NOMO-1 treated with dmso at 0.1 percent for 144 hours (cell line): ENCODE measurements at regions not wholly inside any gene's neighbourhood (a gene's known extent, or its start where the extent isn't known, plus 50 kb on each side); places are given as distances from the start of the nearest gene placed in this dataset.
"Not testable (repeated sequence)": the region's sequence is repeated elsewhere in the genome, so short reads cannot be mapped to it uniquely, and the experiment has no call there.

Experiments used
- DNase-seq: peaks from one replicate; lab custom pipeline; 2025; ENCODE audit not compliant: unreplicated experiment; lab: John Stamatoyannopoulos, UW

DNA sequence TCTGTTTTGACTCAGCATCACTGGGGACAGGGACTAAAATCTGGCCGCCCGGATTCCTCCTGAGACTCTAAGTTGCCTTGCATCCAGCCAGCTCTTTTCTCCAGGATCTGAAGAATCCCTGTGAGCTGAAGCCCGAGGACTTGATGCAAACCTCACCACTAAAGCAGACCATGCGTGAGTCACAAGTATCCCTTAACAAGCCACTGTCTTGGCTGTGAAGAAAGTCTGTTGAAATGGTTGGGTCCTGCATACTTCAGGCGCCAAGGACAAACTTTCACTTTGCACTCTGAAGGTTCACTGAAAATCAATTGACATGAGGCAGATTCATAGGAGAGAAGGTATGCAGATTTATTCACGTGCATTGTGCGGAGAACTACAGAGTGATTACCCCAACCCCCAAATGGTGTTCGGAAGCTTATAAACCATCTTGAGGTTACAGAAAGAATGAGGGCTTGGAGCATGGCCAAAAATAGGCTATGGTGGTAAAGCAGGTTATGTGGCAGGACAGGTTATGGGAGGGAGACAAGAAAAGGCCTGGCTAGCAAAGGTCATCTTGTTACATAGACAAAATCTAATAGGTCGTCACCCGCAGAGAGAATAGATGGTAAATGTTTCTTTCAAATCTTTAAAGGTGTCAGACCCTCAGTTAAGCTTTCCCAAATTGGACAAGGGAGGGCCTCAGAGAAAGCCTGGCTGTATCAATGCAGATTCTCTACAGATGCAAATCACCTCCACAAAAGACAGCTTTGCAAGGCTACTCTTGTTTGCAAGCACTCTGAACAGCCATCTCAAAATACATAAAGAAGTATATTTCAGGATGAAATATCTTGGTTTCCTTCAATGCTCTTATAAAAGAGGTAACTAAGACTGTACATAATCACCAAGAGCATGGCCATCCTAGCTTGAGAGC lies 126.3 kb upstream of the PLAAT1 start:
- no peak for DNase-seq

DNA sequence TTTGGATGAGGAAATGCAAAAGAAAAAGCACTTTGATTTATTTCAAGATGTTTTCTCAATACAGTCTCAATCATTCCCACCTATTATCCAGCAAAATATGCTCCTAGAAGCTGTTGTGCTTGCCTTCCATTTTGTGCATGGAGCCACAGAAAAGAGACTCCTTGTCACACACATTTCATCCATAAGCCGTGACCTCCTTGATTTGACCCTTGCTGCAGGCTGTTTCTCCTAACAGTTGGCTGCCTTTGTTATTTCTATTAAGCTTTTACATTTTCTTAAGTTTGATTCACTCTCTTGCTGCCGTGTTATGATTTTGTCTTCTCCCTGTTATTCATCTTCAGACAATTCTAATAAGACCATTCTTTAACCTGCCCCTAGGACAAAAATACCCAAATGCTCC lies 124.2 kb upstream of the PLAAT1 start:
- no peak for DNase-seq

DNA sequence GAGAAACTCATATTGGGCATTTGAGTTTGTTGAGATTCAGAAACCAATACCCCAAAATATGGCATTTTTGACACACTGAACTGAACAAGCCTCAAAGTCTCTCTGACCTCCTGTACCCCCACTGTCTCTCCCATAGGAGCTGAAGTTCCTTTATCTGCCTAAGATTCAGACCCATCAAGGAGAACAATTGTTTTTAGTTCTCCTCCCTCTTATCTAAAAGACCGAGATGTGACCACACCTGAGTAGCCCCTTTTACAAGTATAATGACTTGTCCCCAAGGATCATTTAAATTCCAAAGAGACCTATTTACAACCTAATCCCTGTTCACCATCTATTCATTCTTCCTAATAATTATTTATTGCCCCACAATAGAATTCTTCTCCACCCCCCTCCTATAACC lies 122.1 kb upstream of the PLAAT1 start:
- DNase-seq, result no peak

DNA sequence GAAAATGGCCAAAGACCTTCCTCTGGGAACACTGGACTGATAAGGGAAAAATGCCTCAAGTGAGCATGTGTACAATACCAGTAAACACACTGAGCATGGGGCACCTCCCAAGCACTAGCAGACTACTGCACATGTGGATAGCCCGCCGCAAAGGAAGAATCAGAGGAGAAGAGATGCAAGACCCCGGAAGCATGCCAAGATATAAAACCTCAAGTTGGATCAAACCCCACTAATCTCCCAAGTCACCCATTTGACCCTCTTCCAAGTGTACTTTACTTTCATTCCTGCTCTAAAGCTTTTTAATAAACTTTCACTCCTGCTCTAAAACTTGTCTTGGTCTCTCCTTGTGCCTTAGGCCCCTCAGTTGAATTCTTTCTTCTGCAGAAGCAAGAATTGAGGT lies 121.1 kb upstream of the PLAAT1 start:
- no peak for DNase-seq

DNA sequence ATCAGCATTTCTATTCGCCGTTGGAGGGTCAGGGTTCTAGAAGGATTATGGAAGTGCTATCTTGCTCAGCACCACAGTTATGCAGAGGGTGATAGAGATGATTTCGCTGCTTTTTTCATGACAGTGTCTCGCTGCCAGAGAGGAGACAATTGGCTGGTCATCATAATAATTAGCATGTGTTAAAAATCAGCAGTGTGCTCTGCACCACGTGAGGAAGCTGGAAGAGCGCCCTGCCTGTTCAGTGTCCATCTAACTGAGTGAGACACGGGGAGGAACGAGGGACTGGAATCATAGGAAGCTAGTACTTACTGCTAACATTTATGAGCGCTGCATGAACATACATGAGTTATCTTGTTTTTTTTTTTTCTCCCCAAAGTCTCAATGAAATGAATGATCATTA lies 116.2 kb upstream of the PLAAT1 start:
- DNase-seq, result no peak

DNA sequence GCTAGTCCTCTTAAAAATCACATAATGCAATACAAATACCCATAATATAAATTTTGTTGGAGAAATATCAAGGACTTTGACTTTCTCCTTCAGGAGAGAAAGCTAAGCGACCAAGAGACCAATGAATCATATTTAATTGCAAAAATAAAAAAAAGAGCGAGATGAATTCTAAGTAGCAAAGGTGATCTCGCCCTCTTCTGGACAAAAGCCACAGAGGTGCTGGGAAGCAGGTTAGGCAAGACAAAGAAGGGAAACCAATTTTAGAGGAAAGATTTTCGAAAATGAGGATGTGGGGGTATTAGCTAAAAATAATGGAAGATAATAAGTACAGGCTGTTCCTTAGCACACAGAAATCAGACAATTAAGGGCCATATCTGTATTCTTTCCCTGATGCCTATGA lies 111.4 kb upstream of the PLAAT1 start:
- DNase-seq, result no peak

DNA sequence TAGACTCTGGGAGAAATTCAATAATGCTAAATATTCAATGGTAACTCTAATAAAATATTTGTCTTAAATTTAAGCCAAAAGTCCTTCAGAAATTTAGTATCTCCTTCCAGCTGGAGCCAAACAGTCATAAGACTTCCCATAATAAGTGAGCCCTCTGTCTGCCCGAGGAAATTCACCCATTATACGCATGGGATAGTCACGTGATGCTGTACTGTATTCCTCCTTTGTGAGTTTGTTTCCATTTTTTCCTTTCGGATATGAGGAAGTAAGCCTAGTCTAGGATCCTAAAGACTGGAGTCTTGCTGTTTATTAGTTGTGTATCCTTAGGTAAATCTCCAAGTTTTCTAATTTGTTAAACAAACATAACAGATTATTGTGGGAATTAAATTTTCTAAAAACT lies 110.4 kb upstream of the PLAAT1 start:
- DNase-seq, result no peak

DNA sequence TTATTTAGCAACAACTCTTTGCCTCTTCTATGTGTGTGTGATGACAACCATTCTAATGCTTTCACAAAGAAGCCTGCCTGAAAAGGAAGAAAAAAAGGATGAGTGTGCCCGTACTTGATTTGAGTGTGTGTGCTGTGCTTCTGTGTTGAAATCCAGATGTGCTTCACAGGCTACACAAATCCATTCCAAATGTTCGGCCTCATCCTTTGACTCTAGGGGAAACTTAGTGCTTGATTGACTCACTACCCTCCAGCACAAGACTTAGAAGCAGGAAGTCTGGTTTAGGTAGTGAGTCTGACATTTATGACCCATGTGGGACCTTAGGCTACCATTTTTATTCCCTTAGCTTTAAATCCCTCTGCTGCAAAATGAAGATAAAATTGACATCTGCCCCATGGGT lies 108.8 kb upstream of the PLAAT1 start:
- DNase-seq, result no peak

DNA sequence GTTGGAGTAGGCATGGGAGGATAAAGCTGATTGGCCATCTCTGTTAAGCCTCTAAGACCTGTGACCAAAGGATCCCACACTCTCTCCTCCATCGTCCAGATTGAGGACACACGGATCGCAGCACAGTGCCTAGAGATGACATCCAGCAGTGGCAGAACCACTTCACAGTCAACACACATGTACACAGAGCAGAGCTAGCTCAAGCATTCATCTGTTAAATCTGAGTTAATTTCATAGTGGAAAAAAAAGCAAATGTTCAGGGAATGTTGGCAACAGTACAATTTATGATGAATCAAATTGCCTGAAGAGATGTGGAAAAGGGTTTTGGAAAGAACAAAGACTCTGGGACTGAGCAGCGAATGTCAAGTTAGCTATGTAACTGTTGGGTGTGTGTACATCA lies 108.1 kb upstream of the PLAAT1 start:
- DNase-seq, result no peak

DNA sequence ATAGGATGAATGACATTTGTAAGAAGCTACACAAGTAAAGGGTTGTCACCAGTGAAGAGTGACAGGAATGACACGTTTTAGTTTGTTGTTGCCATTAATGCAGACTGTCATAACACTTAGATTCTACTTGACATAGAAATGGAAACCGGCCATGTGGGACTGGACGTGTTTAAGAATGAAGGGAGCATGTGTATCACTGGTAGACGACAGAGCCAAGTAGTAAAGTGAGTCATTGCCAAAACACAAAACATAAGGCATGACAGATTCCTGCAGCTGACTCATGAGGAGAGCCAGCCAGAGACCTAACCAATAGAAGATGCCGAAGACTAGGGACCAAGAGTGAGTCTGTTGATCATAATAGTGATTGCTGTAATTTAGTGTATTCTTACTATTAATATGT lies 106.2 kb upstream of the PLAAT1 start:
- no peak for DNase-seq

DNA sequence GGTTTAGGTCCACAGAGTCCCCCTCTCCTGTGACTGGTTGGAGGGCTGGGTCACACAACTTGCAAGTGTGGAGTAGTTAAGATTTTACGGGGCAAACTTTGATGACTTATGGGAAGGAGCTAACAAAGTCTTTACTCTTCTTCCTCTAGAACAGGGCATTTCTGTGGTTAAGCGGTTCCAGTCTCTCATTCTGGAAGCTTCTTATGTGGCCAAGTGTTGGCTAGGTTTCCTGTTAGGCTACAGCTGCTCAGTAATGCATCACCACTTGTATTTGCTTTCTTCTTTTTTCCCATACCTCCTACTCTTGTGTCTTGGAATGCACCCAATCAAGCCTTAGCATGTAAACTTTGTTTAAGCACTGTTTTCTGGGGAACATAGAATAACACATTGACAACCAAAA lies 100.6 kb upstream of the PLAAT1 start:
- DNase-seq, result no peak

DNA sequence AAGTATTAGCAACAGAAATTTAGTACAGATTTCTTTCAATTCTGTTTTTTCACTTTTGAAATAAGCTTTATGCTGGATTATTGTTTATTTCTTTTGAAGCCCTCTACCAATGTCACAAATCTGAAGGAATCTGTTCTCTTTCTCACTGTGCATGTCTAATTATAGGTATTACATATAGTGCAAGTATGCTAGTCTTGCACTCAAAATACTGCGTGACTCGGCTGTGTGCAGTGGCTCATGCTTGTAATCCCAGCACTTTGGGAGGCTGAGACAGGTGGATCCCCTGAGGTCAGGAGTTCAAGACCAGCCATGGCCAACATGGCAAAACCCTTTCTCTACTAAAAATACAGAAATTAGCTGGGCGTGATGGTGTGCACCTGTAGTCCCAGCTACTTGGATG lies 95.8 kb upstream of the PLAAT1 start:
- no peak for DNase-seq

DNA sequence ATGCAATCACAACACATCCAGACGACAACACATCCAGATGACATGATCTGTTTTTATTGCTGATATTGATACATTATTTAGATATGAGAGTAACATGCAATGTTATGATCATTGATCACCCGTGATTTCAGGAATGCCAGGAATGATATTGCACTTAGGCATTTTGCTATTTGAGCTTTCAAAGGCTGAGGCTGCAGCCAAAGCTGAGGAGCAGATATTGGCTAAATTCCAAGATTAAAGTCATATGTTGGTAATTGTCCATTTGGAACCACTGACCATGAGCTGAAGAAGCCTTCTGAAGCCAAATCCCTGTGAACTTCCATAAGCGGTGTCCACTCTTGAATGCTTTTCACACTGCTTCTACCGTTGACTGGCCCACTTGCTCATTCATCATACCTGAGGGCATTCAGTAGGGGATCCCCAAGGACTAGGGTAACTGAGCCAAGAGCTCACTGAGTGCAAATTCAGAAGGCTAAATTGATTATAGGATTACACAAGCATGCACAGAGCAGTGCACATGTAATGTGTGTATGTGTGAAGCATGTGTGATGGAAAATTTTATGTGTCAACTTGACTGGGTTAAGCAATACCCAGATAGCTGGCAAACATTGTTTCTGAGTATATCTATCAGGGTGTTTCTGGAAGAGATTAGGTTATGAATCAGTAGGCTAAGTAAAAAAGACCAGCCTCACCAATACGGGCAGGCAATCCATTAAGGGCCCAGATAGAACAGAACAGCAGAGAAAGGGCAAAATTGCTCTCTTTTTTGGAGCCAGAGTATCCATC lies 92.1 kb upstream of the PLAAT1 start:
- DNase-seq, result no peak

DNA sequence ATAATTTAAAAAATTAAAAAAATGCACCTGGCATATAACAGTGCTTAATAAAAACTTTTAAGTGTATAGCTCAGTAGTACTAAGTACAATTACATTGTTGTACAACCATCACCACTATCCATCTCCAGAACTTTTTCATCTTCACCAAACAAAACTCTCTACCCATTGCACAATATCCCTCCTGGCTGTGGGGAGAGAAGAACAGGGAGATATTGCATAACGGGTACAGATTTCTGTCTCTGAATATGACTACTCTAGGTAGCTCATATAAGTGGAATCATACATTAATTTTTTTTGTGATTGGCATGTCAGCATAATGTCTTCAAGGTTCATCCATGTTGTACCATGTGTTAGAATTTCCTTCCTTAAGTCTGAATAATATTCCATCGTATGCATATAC lies 91.0 kb upstream of the PLAAT1 start:
- DNase-seq, result peak; percentile 15

DNA sequence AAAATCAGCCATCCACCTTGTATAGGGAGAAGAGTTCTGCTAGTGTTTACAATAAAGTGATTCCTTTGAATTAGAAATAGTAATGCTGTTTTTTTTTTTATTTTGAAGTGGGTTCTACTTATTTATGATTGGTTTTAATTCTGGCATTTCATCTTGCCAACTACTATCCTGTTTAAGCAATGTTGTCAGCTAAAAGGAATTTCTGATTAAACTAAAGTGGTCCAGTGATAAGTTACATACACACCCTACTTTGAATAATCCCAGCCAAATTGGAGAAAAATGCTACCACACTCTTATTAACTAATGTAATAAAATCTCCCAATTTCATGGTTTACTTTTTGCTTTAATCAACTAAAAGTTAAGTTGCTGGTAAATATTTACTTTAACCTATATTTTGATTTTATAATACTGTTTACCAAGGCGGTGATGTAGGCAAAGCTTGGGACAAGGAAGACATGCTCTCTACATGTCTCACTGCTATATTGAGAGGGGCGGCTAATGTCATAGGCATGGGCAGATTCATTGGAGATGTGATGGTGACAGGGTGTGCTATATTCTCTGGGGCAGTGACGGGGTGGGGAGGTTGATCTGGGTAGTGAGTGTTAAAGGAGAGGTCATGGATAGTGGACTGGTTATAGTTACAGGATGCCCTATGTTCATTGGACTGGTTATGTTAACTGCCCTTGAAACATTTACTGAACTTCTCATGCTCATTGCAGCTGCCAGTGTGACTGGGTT lies 85.8 kb upstream of the PLAAT1 start:
- not testable (repeated sequence) for DNase-seq

DNA sequence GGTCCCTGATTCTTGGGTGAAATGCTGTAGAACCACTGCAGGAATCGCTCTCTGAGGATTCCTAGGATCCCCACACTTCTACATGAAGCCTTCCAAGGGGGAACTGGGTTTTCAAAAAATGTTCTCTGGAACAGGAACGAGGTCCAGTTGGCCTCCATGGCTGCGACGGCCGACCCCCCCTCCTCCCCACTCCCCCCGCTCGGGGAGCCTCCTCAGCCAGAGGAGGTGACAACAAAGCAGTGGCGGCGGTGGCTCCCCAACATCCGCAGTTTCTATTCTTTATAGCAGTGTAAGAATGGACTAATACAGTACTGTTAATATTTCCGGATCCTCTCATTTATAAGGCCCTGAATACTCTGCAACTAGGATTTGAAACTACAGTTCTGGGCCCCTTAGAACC lies 84.0 kb upstream of the PLAAT1 start:
- no peak for DNase-seq

DNA sequence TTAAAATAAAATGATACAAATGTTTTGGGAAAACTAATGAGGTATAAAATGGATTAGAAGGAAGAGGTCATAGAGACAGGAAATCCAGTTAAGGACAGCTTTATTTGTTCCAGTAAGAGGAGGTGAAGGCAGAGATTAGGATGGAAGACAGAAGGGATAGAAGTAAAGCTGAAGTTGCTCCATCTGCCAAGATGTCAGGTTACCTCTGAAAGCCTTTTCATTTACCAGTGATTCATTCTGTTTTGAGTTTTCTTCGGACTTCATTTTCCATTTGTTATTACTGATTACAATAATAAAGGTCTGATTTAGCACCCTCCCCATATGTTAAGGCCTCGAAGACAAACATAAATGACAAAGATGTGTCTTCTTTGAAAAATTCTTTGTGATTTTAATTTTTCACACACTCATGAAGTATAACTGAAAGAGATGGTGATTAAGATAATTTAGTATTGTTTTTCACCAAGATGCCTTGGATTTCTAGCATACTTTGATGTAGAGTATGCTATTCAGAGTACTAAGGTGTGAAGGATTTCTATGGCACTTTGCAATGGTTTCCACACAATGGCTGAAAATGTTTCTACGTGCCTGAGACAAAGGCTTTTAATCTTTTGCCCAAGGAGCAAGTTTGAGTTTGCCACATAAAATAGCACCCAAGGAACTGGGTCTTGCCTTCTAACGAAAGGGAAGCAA lies 75.4 kb upstream of the PLAAT1 start:
- DNase-seq, result no peak

DNA sequence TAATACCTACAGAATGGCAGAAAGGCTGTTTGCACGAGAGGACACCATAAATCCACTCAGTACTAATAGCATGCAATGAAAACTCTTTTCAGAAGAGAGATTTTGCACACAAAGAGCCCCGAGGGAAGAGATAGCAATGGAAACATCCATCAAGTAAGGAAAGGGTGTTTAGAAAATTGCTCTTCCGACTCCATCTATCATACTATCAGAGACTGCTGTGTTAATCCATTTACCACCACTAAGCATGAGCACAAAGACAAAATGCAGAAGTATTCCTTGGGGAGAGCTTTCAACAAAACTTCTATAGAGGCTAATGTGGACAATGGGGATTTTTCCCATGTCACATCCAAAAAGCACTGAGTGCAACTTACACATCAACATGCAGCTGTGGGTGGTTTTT lies 72.1 kb upstream of the PLAAT1 start:
- DNase-seq, result no peak

DNA sequence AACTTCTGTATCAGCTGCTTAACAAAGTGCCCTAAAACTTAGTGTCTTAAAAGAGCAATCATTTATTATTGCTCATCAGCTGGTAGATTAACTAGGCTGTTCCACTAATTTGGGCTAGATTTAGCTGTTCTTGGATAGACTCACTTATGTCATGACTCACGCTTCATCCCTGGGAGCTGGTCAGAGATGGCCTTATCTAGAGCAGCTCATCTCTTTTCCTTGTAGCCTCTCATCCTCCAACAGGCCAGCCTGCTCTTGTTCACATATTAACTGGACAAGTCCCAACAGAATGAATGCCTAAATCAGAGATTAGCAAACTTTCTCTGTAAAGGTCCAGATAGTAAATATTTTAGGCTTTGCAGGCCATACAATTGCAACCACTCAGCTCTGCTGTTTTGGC lies 66.9 kb upstream of the PLAAT1 start:
- DNase-seq, result no peak

DNA sequence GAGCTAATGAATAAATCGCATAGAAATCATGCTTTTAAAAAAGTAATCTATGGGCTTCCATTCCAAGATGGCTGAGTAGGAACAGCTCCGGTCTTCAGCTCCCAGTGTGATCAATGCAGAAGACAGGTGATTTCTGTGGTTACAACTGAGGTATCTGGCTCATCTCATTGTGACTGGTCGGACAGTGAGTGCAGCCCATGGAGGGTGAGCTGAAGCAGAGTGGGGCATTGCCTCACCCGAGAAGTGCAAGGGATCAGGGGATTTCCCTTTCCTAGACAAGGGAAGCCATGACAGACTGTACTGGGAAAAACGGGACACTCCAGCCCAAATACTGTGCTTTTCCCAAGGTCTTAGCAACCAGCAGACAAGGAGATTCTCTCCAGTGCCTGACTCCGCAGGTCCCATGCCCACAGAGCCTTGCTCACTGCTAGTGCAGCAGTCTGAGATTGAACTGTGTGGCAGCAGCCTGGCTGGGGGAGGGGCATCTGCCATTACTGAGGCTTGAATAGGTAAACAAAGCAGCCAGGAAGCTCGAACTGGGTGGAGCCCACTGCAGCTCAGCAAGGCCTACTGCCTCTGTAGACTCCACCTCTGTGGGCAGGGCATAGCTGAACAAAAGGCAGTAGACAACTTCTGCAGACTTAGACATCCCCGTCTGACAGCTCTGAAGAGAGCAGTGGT lies 61.5 kb upstream of the PLAAT1 start:
- not testable (repeated sequence) for DNase-seq
